ENCODE measurements at regions not wholly inside any gene's neighbourhood (a gene's known extent, or its start where the extent isn't known, plus 50 kb on each side); places are given as distances from the start of the nearest gene placed in this dataset.
A peak's percentile ranks its signal among the peaks of the same experiment; 100 is the strongest.

DNA sequence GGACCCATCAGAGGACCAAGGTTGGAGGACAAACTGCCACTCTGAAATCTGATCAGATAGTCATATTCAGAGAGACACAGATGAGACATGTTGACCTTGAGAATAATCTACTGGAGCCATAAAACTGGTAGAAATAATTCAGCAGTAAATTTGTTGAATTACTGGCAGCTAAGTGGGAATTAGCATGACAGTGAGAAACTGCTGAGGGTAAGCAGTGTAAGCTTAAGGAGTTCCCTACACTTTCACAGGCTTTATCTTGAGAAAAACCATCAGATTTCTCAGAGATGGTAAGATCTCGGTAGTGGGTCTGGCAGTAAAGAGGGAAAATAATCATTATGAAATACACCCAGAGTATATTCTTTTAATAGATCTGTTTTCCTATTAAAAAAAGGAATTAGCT is 213.7 kb downstream of the TECRL start:
- no CpG with 5 or more reads among the region's 1 CpG for WGBS, 2 experiments (ENCODE audit: insufficient coverage in 1 of 2, insufficient read length in 1 of 2)

DNA sequence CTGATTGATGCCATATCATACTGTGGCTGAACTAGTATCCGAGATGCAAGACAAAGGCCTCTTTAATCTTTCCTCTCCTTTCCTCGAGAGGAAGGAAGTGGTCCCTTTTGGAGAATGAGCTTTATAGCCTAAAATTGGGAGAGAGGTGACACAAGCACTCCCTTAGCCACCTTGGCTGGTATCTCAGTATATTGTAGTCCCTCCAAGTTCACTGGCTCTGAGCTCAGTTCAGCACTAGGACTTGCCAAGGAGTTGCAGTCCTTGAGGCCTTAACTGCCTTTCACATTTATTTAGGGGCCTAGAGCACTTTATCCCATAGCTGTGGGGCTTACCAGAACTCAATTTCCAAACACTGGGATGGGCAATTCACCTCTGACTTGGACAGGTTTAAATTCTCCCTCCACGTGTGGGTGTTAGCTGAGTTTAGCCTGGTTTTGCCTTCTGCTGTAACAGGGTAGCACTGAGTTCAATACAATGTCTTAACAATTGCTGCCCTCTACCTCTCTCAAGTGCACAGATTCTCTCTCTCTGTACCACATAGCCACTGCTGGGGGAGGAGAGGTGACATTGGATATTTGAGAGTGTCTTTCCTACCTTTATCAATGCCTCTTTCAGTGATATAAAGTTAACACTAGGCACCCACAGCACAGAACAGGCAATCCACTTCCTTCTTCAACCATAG is 216.4 kb downstream of the TECRL start:
- H3K9me3 ChIP-seq (ENCODE audit: control insufficient read depth, low read length): no peaks in the 10 kb centered on the region
- H3K4me1 Mint-ChIP-seq: peaks cover 16% of the 10 kb centered on the region
- TF ChIP-seq, protein P1, sequence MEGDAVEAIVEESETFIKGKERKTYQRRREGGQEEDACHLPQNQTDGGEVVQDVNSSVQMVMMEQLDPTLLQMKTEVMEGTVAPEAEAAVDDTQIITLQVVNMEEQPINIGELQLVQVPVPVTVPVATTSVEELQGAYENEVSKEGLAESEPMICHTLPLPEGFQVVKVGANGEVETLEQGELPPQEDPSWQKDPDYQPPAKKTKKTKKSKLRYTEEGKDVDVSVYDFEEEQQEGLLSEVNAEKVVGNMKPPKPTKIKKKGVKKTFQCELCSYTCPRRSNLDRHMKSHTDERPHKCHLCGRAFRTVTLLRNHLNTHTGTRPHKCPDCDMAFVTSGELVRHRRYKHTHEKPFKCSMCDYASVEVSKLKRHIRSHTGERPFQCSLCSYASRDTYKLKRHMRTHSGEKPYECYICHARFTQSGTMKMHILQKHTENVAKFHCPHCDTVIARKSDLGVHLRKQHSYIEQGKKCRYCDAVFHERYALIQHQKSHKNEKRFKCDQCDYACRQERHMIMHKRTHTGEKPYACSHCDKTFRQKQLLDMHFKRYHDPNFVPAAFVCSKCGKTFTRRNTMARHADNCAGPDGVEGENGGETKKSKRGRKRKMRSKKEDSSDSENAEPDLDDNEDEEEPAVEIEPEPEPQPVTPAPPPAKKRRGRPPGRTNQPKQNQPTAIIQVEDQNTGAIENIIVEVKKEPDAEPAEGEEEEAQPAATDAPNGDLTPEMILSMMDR (conservative IDR thresholded peaks at IDR 0.05): no peak
- no peak overlapping the region for H3K9ac ChIP-seq (ENCODE audit: extremely low read depth, low read length, poor library complexity, severe bottlenecking)
- H3K27ac Mint-ChIP-seq: no peak overlapping the region
- H3K27ac ChIP-seq (ENCODE audit: low read depth, low read length): no peak overlapping the region
- no peaks in the 10 kb centered on the region for H3K27me3 Mint-ChIP-seq (ENCODE audit: insufficient read depth)
- H3K27me3 ChIP-seq (ENCODE audit: control insufficient read depth, insufficient read depth, low read length, poor library complexity, severe bottlenecking): no peaks in the 10 kb centered on the region
- DNase-seq: no peak
- H3K4me3 Mint-ChIP-seq: no peak overlapping the region
- peaks cover 9% of the 10 kb centered on the region for H3K4me1 ChIP-seq (ENCODE audit: control insufficient read depth, insufficient read depth, low read length)
- WGBS, 2 experiments (ENCODE audit: insufficient coverage in 1 of 2, insufficient read length in 1 of 2): 84 to 88% methylated on average over 3 of the region's 3 CpGs
- H3K9me3 Mint-ChIP-seq: no peaks in the 10 kb centered on the region
- no peaks in the 10 kb centered on the region for H3K36me3 ChIP-seq (ENCODE audit: control insufficient read depth, insufficient read depth, low read length)
- H3K36me3 Mint-ChIP-seq (ENCODE audit: low read depth): no peaks in the 10 kb centered on the region
- no peak overlapping the region for H3K4me3 ChIP-seq (ENCODE audit: low read length)

More for the DNA sequence above, 213.7 kb downstream of the TECRL start:
- DNase-seq: no peak
- H3K4me1 Mint-ChIP-seq: peaks cover 16% of the 10 kb centered on the region
- TF ChIP-seq, protein P1 (conservative IDR thresholded peaks at IDR 0.05): no peak
- H3K4me3 Mint-ChIP-seq: no peak overlapping the region
- H3K36me3 Mint-ChIP-seq (ENCODE audit: low read depth): no peaks in the 10 kb centered on the region
- Histone ChIP-seq H3K27ac (ENCODE audit: low read depth, low read length) (no peak overlapping the region), H3K4me3 (ENCODE audit: low read length) (no peak overlapping the region), H3K36me3 (ENCODE audit: control insufficient read depth, insufficient read depth, low read length) (no peaks in the 10 kb centered on the region), H3K9me3 (ENCODE audit: control insufficient read depth, low read length) (no peaks in the 10 kb centered on the region), H3K9ac (ENCODE audit: extremely low read depth, low read length, poor library complexity, severe bottlenecking) (no peak overlapping the region), H3K27me3 (ENCODE audit: control insufficient read depth, insufficient read depth, low read length, poor library complexity, severe bottlenecking) (no peaks in the 10 kb centered on the region), H3K4me1 (ENCODE audit: control insufficient read depth, insufficient read depth, low read length) (peaks cover 9% of the 10 kb centered on the region)
- H3K9me3 Mint-ChIP-seq: no peaks in the 10 kb centered on the region
- no peaks in the 10 kb centered on the region for H3K27me3 Mint-ChIP-seq (ENCODE audit: insufficient read depth)
- no peak overlapping the region for H3K27ac Mint-ChIP-seq

DNA sequence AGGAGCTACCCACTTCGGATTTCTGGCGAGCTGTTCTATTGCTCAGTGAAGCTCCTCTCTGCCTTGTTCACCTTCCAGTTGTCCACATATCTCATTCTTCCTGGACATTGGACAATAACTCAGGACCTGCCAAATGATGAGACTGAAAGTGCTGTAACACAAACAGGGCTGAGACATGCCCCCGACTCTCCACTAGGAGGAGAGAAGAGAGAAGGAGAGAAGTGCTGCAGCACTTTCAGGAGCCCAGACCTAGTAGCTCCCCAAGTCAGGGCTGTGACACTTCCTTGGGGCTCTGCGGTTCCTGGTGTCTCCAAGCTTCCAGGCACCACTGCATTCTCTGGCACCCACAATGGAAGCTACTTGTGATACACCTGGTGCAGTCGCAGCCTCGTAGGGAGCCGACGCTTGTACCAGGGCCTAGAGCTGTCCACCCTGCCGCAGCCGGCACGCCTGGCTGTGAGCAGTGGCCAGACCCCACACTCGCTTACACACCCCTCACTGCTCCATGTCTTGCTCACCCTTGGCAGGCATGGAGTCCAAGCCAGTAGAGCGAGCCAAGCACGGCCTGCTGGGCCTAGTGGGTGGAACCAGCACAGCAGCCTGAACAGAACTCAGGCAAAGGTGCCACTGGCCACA is 234.9 kb downstream of the TECRL start:
- Mint-ChIP-seq H3K9me3 (no peaks in the 10 kb centered on the region), H3K4me3 (no peak overlapping the region), H3K27ac (no peak overlapping the region), H3K27me3 (ENCODE audit: insufficient read depth) (no peaks in the 10 kb centered on the region), H3K4me1 (no peaks in the 10 kb centered on the region), H3K36me3 (ENCODE audit: low read depth) (no peaks in the 10 kb centered on the region)
- TF ChIP-seq, protein P1 (conservative IDR thresholded peaks at IDR 0.05): peak; percentile 50
- Histone ChIP-seq H3K4me1 (ENCODE audit: control insufficient read depth, insufficient read depth, low read length) (no peaks in the 10 kb centered on the region), H3K27ac (ENCODE audit: low read depth, low read length) (no peak overlapping the region), H3K36me3 (ENCODE audit: control insufficient read depth, insufficient read depth, low read length) (no peaks in the 10 kb centered on the region), H3K4me3 (ENCODE audit: low read length) (no peak overlapping the region), H3K9me3 (ENCODE audit: control insufficient read depth, low read length) (no peaks in the 10 kb centered on the region), H3K9ac (ENCODE audit: extremely low read depth, low read length, poor library complexity, severe bottlenecking) (no peak overlapping the region), H3K27me3 (ENCODE audit: control insufficient read depth, insufficient read depth, low read length, poor library complexity, severe bottlenecking) (no peaks in the 10 kb centered on the region)
- 95 to 100% methylated on average over 4 to 14 of the region's 14 CpGs for WGBS, 2 experiments (ENCODE audit: insufficient coverage in 1 of 2, insufficient read length in 1 of 2)
- peak; percentile 51 for DNase-seq
